NCI-H446 (cell line): ENCODE measurements at regions not wholly inside any gene's neighbourhood (a gene's known extent, or its start where the extent isn't known, plus 50 kb on each side); places are given as distances from the start of the nearest gene placed in this dataset.
"Not testable (repeated sequence)": the region's sequence is repeated elsewhere in the genome, so short reads cannot be mapped to it uniquely, and the experiment has no call there.

ENCODE experiments used
- DNase-seq, 2 experiments: peaks; one replicate each; lab custom pipeline; 2025; lab: John Stamatoyannopoulos, UW

- no peak for DNase-seq
Measured at GRCh38 chr12:131229426-131230339, 276.0 kb downstream of the ADGRD1 start.

DNA sequence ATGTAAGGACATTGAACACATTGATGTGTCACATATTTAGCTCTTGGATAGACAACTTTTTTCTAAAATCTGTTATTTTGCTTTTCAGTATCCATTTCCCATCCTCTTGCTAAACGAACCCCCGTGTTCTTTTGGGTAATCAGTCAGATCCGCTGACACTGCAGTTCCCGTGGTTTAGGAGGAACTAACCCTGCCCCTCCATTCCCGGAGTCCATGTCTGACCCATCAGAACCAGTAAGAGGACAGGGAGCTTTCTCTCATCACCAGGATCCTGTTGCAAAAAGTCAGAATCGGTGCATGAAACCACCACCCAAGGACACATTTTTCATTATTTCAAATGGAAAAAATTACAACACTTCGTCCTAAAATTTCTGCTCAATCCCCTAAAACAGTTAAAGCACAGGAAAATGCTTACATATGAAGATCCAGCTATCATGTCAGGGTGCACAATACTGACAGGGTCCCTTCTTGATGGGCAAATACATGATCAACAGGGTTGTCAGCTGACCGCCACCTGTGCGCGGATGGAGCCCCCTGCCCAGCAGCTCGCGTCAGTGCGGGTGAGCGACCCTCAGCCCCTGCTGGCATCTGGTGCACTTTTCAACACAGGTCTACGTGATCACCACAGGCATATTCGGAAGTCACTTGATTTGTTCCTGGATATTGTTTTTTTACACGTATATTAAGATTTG is 276.8 kb downstream of the ADGRD1 start:
- DNase-seq: no peak

- DNase-seq: no peak
Measured at GRCh38 chr12:131231032-131231980, 277.6 kb downstream of the ADGRD1 start.

DNA sequence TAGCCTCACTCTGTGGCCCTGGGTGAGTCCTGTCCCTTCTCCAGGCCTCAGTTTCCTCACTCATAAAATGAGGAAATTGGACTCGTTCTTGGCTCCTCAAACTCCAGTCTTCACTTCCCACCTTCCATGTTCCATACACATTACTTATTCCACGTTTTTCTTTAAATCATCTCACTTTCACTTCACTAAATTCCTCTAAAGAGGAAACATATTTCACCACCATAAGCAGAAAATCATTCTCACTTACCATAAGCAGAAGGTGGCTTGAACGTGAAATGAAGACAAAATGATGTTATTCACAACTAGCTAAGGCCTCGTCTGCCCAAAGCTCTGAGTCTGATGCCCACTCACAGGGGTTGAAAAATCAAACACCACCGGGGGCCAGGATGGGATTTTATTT is 278.3 kb downstream of the ADGRD1 start:
- no peak for DNase-seq

GRCh38 chr12:131232872-131233271 is 279.2 kb downstream of the ADGRD1 start:
- DNase-seq: not testable (repeated sequence)

DNA sequence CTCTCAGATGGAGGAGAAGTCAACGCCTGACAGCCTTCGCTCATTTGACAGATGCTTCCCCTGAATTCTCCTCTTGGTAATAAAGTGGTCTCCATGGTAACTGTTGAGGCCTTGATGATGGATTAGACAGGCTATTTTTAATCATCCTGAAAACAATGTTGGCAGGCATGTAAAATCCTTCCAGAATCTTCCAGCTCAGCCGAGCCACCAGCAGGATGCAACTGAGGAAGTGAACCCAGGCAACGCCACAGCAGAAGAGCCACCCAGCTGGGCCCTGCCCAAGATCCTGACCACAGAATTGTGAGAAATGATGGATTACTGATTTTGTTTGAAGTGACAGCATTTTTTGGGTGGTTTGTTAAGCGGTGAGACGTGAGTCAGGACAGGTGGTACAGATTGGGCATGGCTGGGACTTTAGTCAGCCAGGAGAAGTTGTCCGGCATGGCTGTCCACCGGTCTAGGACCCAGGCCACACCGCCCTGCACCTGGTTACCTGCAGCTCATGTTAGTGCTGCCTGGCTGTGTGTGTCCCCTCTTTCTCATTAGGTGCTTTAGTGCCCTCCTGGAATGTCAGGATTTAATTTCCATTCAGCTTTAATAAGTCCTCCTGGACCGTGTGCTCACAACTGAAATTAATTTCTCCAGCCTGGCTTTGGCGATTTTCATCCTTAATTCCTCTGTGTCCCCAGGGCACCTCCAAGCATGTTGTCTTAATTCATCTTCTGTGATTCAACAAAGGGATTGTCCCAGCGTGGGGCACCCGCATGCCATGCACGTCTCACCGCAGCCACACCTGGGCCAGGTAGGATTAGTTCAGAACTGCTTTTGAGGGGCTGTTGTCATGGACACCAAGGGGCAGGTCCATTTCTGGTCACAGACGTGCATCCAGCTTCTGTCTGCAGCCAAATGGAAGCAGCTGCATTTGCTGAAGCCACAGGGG is 280.4 kb downstream of the ADGRD1 start:
- not testable (repeated sequence) for DNase-seq

DNA sequence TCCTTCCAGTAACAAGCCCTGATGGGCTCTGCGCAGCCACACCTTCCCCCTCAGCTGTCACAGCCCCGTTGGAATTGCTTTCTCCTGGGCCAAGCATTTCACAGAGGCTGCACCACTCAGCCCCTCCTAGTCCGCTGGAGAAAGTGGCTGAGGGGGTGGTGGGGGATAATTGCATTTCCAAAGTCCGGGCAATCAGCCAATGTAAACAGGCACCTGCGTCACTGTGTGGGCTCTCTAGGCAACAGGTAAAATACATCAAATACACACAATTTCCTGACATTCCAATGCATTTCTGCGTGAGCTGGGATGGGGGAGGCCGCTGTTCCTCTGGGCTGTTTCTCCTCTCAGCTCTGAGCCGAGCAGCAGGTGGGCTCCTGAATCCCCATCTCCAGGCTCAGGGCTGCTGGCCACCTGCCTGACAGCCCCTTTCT is 281.1 kb downstream of the ADGRD1 start:
- not testable (repeated sequence) for DNase-seq

DNA sequence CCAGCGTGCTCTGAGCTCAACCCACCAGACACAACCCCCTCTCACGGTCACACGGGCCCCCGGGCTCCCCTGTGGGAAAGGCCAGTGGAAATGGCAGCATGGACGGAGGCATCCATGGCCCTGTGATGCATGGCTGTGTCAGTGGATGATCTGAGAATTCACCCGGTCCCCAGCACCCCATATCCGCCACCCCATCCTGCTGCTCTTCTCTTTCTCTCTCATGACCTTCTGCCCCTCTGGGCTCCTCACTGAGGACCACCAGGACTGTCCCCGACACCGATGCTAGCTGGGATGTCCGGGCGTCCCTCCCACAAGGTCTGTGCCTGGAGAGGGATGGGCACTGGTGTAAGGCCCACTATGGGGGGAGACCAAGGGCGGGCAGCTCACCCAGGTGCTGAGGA is 282.2 kb downstream of the ADGRD1 start:
- DNase-seq: no peak

DNA sequence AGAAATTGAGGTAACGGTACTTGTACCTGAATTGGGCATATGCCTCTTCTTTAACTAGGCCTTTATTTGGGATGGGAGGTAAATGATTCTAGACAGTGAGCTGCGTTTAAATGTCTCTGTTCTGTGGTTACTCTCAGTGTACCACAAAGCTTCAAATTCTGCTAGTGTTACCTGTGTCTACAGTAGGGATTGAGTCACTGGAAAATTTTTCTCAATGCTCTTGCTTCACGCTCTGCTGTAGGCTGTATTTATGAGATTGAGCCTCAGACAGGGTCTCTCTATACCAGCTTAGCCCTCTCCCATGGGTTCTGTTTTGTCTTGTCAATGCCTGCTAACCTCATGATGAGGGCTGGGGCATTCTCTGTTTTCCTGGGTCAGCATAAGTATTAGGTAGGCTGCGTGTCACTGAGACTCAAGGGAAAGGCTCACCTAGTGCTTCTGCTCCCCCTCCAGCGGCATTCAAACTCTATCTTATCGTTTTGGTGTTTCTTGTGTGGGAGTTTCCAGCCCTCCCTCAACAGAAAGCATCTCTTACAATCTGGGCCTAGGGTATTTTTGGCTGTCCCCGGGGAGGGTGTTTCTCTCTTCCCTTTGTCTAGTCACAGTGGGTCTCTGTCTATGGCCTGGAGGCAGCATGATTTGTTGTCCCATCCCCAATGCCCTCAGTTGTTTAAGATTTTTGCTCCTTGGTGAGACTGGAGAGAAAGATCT is 285.8 kb downstream of the ADGRD1 start:
- DNase-seq: no peak

DNA sequence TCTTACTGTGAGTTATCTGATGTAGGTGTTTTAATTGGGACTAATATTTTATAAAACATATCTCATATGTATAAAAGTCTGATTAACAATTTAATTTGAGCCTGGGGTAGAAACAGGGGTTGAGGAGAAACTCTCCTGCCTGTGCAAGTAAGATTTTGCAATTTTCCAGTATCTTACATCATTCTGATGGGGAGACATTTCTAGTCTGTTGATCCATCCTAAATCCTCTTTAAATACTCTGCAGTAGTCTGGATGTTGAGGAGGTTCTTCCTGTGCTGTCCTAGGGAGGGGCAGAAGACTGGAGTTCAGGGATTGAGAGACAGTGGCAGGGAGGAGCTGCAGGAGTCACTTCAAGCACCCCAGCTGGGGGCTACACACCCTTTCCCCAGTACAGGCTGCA is 287.8 kb downstream of the ADGRD1 start:
- no peak for DNase-seq

- no peak for DNase-seq
Measured at GRCh38 chr12:131242741-131243496, 289.2 kb downstream of the ADGRD1 start.

DNA sequence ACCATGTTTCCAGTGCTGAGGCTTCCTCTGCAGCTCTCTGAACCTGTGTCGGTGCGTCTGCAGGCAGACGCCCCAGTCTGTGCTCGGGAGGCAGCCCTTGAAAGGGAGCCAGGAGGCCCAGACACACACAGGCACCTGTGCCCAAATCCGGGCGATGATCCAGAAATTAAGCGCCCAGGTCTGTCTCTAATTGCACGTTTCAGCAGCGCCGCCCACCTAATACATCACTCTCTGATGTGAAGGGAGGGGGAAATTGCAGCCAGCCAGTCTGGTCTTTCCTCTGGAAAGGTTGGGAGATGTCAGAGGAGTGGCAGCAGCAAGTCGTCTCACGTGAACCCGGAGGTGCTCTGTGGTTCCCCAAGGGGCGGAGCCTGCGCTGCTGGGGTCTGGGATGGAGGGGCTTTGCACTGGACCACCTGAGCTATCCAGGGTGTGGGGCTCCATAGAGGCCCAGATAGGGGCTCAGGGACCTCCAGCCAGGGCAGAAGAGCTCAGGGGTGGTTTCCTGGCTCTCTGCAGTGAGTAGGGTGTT is 290.5 kb downstream of the ADGRD1 start:
- not testable (repeated sequence) for DNase-seq

DNA sequence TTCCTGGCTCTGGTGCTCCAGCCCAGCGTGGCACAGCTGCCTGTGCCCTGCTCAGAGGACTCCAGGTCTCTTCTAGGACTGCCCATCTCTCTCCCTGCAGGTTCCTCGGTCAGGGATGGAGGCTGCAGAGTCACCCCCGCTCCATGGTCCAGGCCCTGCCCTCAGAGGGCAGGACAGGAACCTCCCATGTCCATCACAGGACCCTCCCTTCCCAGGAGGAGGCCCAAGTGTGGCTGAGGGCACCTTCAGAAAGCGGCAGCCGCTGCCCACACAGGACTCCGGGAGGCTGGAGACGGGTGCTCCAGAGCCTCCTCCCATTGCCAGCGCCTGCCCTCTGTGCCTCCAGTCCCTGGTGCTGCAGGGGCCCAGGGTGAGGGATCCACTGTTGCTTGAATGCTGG is 291.5 kb downstream of the ADGRD1 start:
- not testable (repeated sequence) for DNase-seq

GRCh38 chr12:131245564-131246355 is 292.1 kb downstream of the ADGRD1 start:
- DNase-seq: no peak

DNA sequence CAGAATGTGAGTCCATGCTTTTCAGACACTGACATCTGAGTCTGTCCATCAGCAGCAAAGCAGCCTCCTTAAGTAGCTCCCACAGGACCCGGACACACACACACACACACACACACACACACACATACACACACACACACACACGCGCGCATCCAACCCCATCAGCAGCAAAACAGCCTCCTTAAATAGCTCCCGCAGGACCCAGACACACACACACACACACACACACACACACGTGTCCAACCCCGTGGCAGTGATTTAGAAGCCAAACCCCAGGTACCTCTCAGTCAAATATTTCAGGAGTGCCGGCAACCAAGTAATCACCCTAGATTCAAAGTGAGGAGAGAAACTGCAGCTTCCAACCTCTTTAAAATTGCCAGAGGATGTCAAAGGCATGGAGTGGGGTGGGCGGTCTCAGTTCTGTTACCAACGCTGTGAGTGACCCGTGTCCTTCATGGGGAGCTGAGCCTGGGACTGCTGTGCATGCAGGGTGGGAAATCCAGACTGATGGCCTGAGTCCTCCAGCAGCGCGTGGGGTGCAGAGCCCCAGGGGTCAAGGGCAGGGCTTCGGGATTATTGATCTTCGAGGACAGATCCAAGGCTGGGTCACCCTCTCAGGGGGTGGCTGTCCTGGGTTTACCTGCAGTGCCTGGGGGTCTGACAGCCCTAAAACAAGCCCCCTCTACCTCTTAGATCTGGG is 293.5 kb downstream of the ADGRD1 start:
- DNase-seq: not testable (repeated sequence)

DNA sequence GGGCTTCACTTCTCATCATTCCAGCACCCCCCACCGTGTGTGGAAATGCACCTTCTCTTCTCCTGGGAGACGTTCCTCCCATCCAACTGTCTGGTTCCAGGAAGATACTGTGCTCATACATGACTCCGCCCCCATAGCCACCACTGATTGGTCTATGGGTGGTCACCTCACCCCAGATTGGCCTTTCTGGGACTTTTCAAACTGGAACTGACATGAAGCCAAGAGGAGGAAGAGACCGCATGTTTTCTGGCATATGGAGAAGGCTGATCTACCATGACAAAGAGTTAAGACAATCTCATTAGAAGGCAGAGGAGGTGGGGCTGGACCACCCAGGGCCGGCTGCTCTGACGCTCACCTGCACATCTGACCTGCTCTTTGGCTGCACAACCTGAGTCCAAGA is 294.2 kb downstream of the ADGRD1 start:
- not testable (repeated sequence) for DNase-seq

GRCh38 chr12:131249246-131250027 is 295.7 kb downstream of the ADGRD1 start:
- DNase-seq: no peak
